DND-41 (cell line): ENCODE measurements at regions not wholly inside any gene's neighbourhood (a gene's known extent, or its start where the extent isn't known, plus 50 kb on each side); places are given as distances from the start of the nearest gene placed in this dataset.

Experiments
- ATAC-seq: fragments of 200-7000 bp; cut with Tn5 transposase; 3 replicates; pipeline ENCODE4 v1.9.1; 2021; ENCODE audit warnings: low read depth; ENCODE audit not compliant: insufficient read depth
- DNase-seq: peaks from one replicate; pipeline ENCODE4 v3.0.0-alpha.2; 2020
- H2AFZ ChIP-seq: 2 replicates; pipeline ENCODE4 v1.6.0; 2012; ENCODE audit warnings: low read depth, low read length
- H3K27ac ChIP-seq: 2 replicates; pipeline ENCODE4 v1.5.1; 2012; ENCODE audit warnings: low read length, inconsistent platforms
- H3K27me3 ChIP-seq: fragments of 200-600 bp; sonication (generic); 2 replicates; pipeline ENCODE4 v1.6.0; 2012; ENCODE audit warnings: low read length, mild to moderate bottlenecking, inconsistent platforms; ENCODE audit not compliant: insufficient read depth, poor library complexity
- H3K36me3 ChIP-seq: 2 replicates; pipeline ENCODE4 v1.5.1; 2012; ENCODE audit warnings: low read length, inconsistent platforms; ENCODE audit not compliant: insufficient read depth
- H3K4me1 ChIP-seq: 2 replicates; pipeline ENCODE4 v1.5.1; 2012; ENCODE audit warnings: mild to moderate bottlenecking, low read length; ENCODE audit not compliant: insufficient read depth
- H3K4me2 ChIP-seq: 2 replicates; pipeline ENCODE4 v1.6.0; 2012; ENCODE audit warnings: mild to moderate bottlenecking, moderate library complexity, low read length, inconsistent platforms; ENCODE audit not compliant: insufficient read depth
- H3K4me3 ChIP-seq, 2 experiments: fragments of 200-600 bp in 1 of 2; shearing (Covaris generic) in 1 of 2; 2 replicates each; pipeline ENCODE4 v1.5.1; 2012 to 2016; ENCODE audit warnings: inconsistent platforms in 2 of 2, low read length in 2 of 2, mild to moderate bottlenecking in 2 of 2, low read depth in 1 of 2, moderate library complexity in 1 of 2
- H3K79me2 ChIP-seq: 2 replicates; pipeline ENCODE4 v1.6.0; 2012; ENCODE audit warnings: low read length, inconsistent platforms; ENCODE audit not compliant: insufficient read depth
- H3K9ac ChIP-seq: 2 replicates; pipeline ENCODE4 v1.6.0; 2012; ENCODE audit warnings: low read depth, mild to moderate bottlenecking, inconsistent platforms, low read length, moderate library complexity
- H3K9me3 ChIP-seq: 2 replicates; pipeline ENCODE4 v1.5.1; 2012; ENCODE audit warnings: low read length, moderate library complexity, mild to moderate bottlenecking, inconsistent platforms; ENCODE audit not compliant: insufficient read depth, severe bottlenecking
- H4K20me1 ChIP-seq: 2 replicates; pipeline ENCODE4 v1.6.0; 2012; ENCODE audit warnings: low read length; ENCODE audit not compliant: insufficient read depth
- CTCF ChIP-seq: IDR thresholded peaks from 2 replicates; pipeline ENCODE4 v1.5.1; 2012; ENCODE audit warnings: borderline replicate concordance, low read length, moderate library complexity, mild to moderate bottlenecking; ENCODE audit not compliant: poor library complexity, severe bottlenecking; ENCODE audit errors: extremely low read depth
- EZH2 ChIP-seq: IDR thresholded peaks from 3 replicates; pipeline ENCODE4 v1.6.1; 2012; ENCODE audit warnings: borderline replicate concordance, low read depth, mild to moderate bottlenecking, moderate library complexity, low read length, inconsistent platforms; ENCODE audit not compliant: severe bottlenecking

- Histone ChIP-seq H3K27ac (no peak overlapping the region), H4K20me1 (no peaks in the 10 kb centered on the region), H3K9ac (no peak overlapping the region), H3K9me3 (no peaks in the 10 kb centered on the region), H3K4me2 (no peak overlapping the region), H2AFZ (no peak overlapping the region), H3K27me3 (no peaks in the 10 kb centered on the region), H3K36me3 (no peaks in the 10 kb centered on the region), H3K79me2 (no peaks in the 10 kb centered on the region), H3K4me3 (no peak overlapping the region), H3K4me1 (no peaks in the 10 kb centered on the region)
- no peak for TF ChIP-seq EZH2
- no peak for TF ChIP-seq CTCF
- DNase-seq (no peak), ATAC-seq (no peak)
Observed at GRCh38 chrX:5807181-5807580, 421.5 kb downstream of the NLGN4X start.

DNA sequence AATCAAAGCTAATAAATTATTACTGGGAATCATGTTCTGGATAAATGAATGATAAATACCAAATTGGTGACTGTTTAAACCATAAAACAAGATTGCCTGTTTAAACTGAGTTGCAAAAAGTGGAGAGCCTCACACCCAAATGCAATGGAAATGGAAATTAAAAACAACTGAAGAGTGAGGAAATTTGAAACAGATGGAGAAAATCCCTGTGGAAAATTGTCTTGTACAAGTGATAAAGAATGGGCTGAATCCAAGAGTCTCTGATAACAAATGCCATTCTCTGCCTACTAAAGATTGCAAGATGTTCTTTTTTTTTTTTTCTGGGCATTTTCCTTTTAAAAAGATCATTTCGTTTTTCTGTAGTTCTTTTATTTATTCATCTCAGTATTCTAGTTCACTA is 426.3 kb downstream of the NLGN4X start:
- TF ChIP-seq CTCF = no peak

DNA sequence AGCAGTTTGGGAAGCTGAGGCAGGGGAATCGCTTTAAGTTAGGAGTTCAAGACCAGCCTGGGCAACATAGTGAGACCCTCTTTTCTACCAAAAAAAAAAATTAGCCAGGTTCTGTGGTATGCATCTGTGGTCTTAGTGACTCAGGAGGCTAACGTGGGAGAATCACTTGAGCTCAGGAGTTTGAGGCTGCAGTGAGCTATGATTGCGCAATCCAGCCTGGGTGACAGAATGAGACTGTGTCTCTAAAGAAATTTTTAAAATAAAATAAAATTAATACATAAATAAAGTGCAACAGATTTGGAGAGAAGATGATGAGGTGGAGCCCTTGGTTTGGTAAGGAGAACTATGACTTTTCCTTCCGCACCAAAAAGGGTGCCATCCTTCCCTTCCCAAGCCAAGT is 436.9 kb downstream of the NLGN4X start:
- Histone ChIP-seq H3K36me3 (no peaks in the 10 kb centered on the region), H3K27me3 (no peaks in the 10 kb centered on the region), H4K20me1 (no peaks in the 10 kb centered on the region), H3K9ac (no peak overlapping the region), H2AFZ (no peak overlapping the region), H3K79me2 (no peaks in the 10 kb centered on the region), H3K4me3 (no peak overlapping the region), H3K9me3 (no peaks in the 10 kb centered on the region), H3K4me2 (no peak overlapping the region), H3K27ac (no peak overlapping the region), H3K4me1 (no peaks in the 10 kb centered on the region)
- no peak for TF ChIP-seq CTCF
- TF ChIP-seq EZH2 = no peak
- DNase-seq (no peak), ATAC-seq (no peak)

More for the DNA sequence above, 426.3 kb downstream of the NLGN4X start:
- Histone ChIP-seq H2AFZ (no peak overlapping the region), H3K36me3 (no peaks in the 10 kb centered on the region), H4K20me1 (no peaks in the 10 kb centered on the region), H3K79me2 (no peaks in the 10 kb centered on the region), H3K27me3 (no peaks in the 10 kb centered on the region), H3K4me2 (no peak overlapping the region), H3K9ac (no peak overlapping the region), H3K27ac (no peak overlapping the region), H3K4me3 (no peak overlapping the region), H3K9me3 (no peaks in the 10 kb centered on the region), H3K4me1 (no peaks in the 10 kb centered on the region)
- DNase-seq = no peak
- no peak for ATAC-seq

GRCh38 chrX:5788910-5789309 is 439.8 kb downstream of the NLGN4X start:
- no peak overlapping the region for H3K9ac ChIP-seq
- no peaks in the 10 kb centered on the region for H3K4me1 ChIP-seq
- H3K27me3 ChIP-seq = no peaks in the 10 kb centered on the region
- H3K36me3 ChIP-seq = no peaks in the 10 kb centered on the region
- no peak overlapping the region for H3K27ac ChIP-seq
- DNase-seq (no peak), ATAC-seq (no peak)
- TF ChIP-seq CTCF (no peak), EZH2 (no peak)
- no peaks in the 10 kb centered on the region for H3K79me2 ChIP-seq
- H2AFZ ChIP-seq = no peak overlapping the region
- no peaks in the 10 kb centered on the region for H3K9me3 ChIP-seq
- H3K4me3 ChIP-seq = no peak overlapping the region
- no peaks in the 10 kb centered on the region for H4K20me1 ChIP-seq
- no peak overlapping the region for H3K4me2 ChIP-seq
